COR-L47 (cell line): ENCODE measurements at regions not wholly inside any gene's neighbourhood (a gene's known extent, or its start where the extent isn't known, plus 50 kb on each side); places are given as distances from the start of the nearest gene placed in this dataset.

ENCODE experiments used
- DNase-seq: peaks from one replicate; lab custom pipeline; 2025; lab: John Stamatoyannopoulos, UW

- no peak for DNase-seq
These were observed 171.6 kb upstream of the ZNF507 start for GRCh38 chr19:32173836-32174235.

DNA sequence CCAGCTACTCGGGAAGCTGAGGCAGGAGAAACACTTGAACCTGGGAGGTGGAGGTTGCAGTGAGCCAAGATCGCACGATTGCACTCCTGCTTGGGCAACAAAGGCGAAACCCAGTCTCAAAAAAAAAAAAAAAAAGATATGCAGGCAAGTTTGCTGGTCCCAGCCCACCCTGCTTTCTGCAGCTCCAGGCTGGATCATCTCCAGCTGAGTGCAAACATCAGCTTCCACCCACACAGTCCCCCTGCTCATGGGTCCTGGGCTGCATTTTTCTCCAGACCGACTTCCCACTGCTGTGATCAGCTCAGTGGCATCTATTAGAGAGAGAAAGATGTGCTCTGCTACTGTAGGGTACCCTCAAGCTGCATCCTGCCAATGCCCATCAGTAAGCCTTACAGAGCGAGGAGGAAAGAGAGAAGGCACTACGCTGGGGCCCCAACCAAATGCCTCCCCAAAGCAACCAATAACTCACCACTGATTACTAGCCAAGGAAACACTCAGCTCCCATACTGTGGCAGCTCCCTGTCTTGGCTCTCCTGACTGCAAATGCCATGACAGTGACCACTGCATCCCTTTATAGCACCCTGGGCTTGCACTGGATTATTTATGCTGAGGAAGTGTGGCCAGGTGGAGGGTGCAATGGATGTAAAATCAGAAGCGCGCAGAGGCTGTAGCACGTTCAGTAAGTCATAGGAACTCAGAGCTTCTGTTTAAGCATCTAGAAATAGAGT is 170.9 kb upstream of the ZNF507 start:
- DNase-seq: no peak

- no peak for DNase-seq
These were observed 168.8 kb upstream of the ZNF507 start for GRCh38 chr19:32176591-32176990.

- DNase-seq: no peak
These were observed 167.7 kb upstream of the ZNF507 start for GRCh38 chr19:32177686-32178085.

DNA sequence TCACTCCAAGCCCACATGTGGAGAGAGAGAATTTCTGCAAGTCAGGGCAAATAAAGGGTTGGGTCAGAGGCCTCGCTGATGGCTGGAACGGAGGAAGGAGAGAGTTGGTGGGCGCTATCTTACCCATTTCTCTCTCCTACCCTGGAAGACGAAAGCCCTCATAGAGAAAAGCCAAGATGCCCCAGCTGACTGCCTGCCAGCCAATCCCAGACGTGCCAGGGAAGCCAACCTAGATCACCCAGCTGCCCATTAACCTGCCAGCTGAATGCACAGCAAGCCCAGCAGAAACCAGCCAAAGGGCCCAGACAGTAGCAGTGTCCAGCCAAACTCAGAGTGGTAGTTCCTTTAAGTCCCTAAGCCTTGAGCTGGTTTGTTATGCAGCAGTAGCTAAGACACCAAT is 167.0 kb upstream of the ZNF507 start:
- DNase-seq: no peak

GRCh38 chr19:32178956-32179355 is 166.5 kb upstream of the ZNF507 start:
- no peak for DNase-seq

GRCh38 chr19:32181216-32181920 is 164.0 kb upstream of the ZNF507 start:
- DNase-seq: no peak

DNA sequence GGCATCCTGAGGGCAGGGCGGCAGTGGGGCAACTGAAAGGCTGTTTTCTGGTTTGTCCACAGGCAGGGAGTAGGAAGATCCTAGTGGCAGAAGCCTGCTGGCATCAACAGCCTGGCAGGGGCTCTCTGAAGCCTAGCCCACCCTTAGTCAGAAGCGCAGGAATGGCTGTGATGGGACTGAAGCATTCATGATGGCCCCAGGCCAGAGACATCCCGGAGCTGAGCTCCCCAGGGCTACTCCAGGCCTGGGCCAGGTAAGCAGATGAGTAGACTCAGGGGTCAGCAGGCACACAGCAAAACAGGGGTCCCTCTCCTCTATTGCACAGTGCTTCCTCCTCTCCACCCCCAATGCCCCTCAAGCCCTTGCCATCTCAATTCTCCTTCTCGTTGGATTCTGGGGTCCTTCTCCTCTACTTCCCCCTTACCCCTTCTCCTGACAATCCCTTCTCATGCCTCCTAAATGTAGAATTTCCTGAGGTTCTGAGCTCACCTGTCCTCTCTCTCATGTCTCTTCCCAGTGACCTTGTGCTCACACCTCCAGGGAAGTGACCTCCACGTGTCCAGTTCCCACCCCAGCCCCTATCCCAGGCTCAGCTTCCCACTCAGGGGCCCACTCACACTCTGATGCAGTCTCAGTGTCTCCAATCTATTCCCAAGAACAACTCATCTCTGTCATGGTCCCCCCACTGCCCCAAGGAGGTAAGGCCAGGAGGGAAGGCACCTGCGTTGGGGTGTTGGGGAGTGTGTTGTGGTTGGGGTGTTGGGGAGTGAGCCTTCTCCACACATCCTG is 158.7 kb upstream of the ZNF507 start:
- no peak for DNase-seq

DNA sequence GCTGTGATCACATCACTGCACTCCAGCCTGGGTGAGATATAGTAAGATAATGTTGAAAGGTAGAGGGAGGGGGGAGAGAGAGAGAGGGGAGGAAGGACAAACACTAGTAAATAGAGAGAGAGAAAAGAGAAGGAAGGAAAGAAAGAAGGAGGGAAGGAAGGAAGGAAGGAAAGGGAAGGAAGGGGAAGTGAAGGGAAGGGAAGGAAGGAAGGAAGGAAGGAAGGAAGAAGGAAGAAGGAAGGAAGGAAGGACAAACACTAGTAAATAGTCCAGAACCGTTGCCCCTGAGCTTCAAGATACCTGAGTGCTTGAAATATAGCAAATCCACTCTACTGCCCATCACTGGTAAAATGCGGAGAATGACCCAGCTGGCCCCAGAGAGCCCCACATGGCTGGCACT is 156.5 kb upstream of the ZNF507 start:
- no peak for DNase-seq

DNA sequence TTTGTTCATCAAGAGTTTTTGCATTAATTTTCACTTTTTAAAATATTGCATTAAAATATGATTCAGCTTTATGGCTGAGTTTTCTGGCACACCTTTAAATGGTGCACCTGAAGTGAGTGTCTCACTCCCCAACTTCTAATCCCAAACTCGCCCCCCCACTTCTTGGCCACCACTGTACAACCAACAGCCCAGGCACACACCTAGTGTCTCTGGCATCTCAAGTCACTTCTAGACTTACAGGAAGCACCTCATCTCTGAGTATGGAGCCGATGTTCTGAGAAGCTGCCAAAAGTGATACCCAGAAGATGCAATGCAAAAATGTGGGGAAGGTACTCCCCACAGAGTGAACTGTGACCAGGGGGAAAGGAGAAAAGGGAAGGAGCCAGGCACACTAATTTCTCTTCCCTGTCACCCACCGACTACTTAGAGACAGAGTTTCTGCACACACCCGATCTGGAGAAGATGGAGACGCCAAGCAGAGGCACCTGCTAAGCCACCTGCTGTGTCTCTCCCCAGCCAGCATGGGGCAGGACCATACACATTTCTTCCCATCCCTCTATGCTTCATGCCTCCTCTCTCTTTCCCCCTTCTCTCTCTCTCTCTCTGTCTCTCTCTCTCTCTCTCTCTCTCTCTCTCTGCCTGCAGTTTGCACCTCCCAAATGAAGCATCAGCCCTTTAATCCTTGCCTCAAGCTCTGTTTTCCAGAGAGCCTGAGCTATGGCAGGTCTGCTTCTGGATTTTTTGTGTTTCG is 155.3 kb upstream of the ZNF507 start:
- DNase-seq: no peak

DNA sequence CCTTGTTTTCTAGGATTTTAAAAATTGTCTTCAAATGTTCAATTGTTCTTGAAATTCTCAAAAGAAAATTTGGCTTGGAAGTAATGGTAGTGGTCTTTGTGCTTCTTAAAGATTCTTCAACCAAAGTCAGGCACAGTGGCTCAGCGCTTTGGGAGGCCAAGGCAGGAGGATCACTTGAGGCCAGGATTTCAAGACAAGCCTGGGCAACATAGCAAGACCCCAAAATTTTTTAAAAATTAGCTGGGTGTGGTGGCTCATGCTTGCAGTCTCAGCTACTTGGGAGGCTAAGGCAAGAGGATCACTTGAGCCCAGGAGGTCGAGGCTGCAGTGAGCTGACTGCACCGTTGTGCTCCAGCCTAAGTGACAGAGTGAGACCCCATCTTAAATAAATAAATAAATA is 153.5 kb upstream of the ZNF507 start:
- DNase-seq: no peak

GRCh38 chr19:32195706-32196610 is 149.5 kb upstream of the ZNF507 start:
- DNase-seq: no peak

- DNase-seq: no peak
These were observed 148.6 kb upstream of the ZNF507 start for GRCh38 chr19:32196690-32197420.

DNA sequence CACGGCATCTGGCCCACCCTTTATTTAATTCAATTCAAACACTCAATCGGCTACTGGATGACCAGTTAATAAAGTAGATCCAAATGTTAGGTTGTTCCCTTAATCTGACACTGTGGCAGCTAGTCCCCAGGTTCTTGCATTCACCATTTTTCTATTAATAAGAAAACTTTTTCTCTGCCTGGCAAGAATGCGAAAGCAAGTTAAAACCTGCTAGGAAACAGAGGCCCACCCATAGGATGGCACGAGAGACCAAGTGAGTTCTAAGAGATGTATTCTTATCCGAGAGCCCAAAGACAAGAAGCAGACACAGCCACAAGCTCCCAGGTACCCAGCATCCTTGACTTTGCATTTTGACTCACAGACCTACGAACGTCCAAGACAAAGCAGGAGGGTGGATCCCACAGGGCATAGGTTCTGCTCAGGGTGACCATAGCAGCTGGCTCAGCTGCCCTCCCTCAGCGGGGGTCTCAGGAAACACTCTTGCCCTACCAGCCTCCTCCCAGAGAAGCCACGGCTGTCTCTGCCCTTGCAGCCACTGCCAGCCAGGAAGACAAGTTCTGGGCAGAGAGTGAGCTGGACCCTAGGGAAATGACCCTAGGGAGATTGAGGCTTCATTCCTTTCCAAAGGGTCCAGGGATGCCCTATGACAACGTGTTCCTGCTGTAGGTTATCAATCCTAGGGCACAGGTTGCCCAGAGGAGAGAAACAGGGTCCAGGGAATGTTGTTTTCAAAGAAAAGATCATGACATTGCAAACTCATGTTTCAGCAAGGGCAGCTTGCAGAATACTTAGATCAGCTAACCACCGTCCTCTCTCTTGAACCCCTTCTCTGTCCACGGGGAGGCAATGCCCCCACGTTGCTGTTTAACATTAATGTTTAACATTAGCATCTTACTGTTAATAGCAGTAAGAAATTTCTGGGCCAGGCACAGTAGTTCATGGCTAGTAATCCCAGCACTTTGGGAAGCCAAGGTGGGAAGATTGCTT is 147.2 kb upstream of the ZNF507 start:
- no peak for DNase-seq

DNA sequence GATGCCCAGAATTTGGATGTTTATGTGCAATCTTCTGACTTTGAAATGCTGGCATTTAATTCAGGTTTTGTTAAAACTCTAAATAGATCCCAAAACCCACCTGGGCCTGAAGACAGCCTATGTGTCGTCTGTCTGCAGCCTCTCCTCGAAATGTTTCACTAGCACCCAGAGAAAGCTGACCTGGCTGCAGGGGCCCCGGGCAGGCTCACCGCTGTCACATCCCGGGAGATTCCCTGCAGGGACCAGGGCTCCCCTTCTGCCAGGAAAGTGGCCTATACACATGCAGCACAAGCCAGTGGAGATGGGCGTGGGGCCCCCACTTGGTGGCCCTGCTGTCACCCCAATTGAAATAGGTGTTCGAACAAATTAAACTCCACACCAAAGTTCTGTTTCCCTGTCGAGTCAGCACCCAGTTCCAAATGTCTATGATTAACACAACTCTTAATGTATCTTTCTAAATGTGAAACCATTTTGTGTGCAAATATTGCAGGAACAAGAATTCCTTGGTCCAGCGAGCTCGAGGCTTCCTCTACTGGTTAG is 145.8 kb upstream of the ZNF507 start:
- no peak for DNase-seq

DNA sequence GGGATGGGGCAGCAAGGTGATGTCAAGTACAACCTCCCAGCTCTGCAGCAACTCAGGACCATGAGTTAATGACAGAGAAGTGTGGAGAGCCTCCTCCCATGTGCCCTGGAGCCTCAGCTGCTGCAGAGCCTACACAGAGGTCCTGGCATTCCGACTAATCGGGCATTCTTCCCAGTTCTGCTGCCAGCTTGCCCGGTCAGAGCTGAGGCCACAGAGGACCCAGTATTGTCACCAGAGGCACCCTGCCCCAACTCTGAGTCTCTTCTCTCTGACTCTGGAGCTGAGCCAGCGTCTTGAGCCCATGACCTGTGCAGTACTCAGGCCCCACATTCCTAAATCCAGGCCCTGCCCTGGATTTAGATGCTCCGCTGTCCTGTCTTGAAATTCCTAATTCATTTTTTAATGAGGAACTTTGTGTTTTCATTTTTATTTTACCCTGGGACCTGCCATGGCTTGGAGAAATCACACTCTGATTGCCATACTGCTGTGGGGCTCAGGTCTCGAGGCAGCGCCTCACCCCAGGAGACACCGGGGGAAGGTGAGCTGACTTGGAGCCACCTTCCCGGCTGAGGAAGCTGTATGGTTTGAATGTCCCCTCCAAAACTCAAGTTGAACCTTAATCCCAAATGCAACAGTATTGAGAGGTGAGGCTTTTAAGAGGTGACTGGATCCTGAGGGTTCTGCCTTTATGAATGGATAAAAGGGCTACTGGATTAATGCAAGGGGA is 144.9 kb upstream of the ZNF507 start:
- DNase-seq: no peak

DNA sequence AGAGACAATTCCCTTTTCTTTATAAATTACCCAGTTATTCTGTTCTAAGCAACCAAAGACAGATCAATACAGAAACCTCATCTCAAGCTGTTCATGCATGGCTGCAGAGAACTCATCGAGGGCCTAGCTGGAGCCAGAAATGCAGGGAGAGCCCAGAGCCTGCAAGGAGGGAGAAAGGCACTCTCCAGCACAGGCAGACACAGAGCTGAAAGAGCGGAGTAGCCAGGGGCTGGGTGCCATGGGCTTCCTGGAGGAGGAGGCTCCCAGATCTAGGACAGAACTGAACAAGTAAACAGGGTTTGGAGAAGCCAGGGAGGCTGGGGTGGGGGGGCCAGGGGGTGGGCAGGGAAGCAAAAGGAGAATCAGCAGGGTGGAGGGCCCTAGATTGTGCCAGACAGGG is 144.2 kb upstream of the ZNF507 start:
- DNase-seq: no peak

- DNase-seq: no peak
These were observed 143.8 kb upstream of the ZNF507 start for GRCh38 chr19:32201636-32202051.
